Heart left ventricle (tissue), 13 donors: ENCODE measurements at regions not wholly inside any gene's neighbourhood (a gene's known extent, or its start where the extent isn't known, plus 50 kb on each side); places are given as distances from the start of the nearest gene placed in this dataset.

Source experiments
- CTCF ChIP-seq, 12 donors: fragments of 200-600 bp; sonication (generic) in 4 of 12; IDR thresholded peaks; one replicate each; pipeline versions ENCODE4 v1.5.0 to v1.8.0; 2018 to 2022; ENCODE audit warnings: antibody characterized with exemption in 12 of 12, mild to moderate bottlenecking in 5 of 12
- POLR2A ChIP-seq, 2 donors: fragments of 450-650 bp; IDR thresholded peaks; one replicate each; pipeline ENCODE4 v1.6.1; 2017; ENCODE audit warnings: antibody characterized with exemption in 2 of 2, mild to moderate bottlenecking in 2 of 2, moderate library complexity in 2 of 2
- donor health status: ischemic (EF 13 %, LVEDD 7.1; RV severe dilation, severe dysfunction).
- donor health status: DM: no; HTN: yes; CAD: no.
- donor health status: DM: no; HTN: no; CAD: no.
- donor health status: ischemic (EF 25% LVEDD 6.9; RV normal size, moderate dysfunction).
- donor health status: ischemic (EF 25% LVEDD 5.7; RV mildly dilated, moderate dysfunction).
- donor health status: ischemic (EF 35%, LVEDD 5.7; RV mildly dilated, moderate dysfunction).
- donor health status: nonischemic (EF 11% LVEDD 7.7; RV severe dilation, severe dysfunction).
- donor health status: DM: yes; HTN: yes; CAD: no.
- donor health status: PGD.
- donor health status: ischemic (EF 29% LVEDD 5.4; RV normal size, mild dysfunction).
- donor health status: nonischemic (EF 23%, LVEDD 6.1; RV moderate dilation, normal function).

- TF ChIP-seq CTCF (IDR thresholded peaks at IDR 0.05) (no peak), POLR2A (IDR thresholded peaks at IDR 0.05) (no peak)
Observed at GRCh38 chr6:131387562-131388447, 185.2 kb upstream of the ARG1 start.
